22Rv1 (cell line): ENCODE measurements at regions not wholly inside any gene's neighbourhood (a gene's known extent, or its start where the extent isn't known, plus 50 kb on each side); places are given as distances from the start of the nearest gene placed in this dataset.

Experiments
- CTCF ChIP-seq: fragments of 450-650 bp; IDR thresholded peaks from 2 replicates; pipeline ENCODE4 v1.5.1; 2017; ENCODE audit warnings: mild to moderate bottlenecking
- ZFX ChIP-seq: fragments of 450-650 bp; IDR thresholded peaks from 2 replicates; pipeline ENCODE4 v1.6.1; 2017; ENCODE audit warnings: antibody characterized with exemption, borderline replicate concordance

DNA sequence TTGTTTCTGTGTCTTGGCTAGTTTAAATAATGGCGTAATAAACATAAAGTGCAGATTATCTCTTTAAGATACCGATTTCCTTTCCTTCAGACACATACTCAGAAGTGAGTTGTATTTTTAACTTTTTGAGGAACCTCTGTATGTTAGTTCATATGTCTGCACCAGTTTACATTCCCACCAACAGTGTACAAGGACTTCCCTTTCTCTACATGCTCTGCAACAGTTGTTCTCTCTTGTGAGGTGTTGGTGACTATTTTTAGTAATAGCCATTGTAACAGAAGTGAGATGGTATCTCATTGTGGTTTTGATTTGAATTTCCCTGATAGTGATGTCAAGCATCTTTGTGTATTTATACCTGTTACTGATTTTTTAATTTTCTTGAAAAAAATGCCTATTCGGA, 418.6 kb downstream of the UQCRFS1 start:
- no peak for TF ChIP-seq CTCF
- TF ChIP-seq ZFX, result no peak
